HG02840 (cell line): ENCODE measurements at regions not wholly inside any gene's neighbourhood (a gene's known extent, or its start where the extent isn't known, plus 50 kb on each side); places are given as distances from the start of the nearest gene placed in this dataset.
"Not testable (repeated sequence)": the region's sequence is repeated elsewhere in the genome, so short reads cannot be mapped to it uniquely, and the experiment has no call there.

Source experiments
- ATAC-seq: cut with Tn5 transposase; IDR thresholded peaks from one replicate; pipeline ENCODE4 v1.9.1; 2021; ENCODE audit warnings: mild to moderate bottlenecking, moderate library complexity, moderate number of reproducible peaks; ENCODE audit not compliant: unreplicated experiment, low FRiP score

DNA sequence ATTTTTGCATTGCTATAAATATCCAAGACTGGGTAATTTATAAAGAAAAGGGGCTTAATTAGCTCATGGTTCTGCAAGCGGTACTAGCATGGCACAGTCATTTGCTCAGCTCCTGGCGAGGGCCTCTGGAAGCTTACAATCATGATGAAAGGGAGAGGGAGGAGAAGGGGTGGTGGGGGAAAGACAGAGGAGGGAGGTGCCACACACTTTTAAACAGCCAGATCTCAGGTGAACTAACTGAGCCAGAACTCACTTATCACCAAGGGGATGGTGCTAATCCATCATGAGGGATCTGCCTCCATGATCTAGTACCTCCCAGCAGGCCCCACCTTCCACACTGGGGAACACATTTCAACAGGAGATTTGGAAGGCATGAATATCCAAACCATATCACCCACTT lies 476.3 kb downstream of the PCNX1 start:
- ATAC-seq: no peak

DNA sequence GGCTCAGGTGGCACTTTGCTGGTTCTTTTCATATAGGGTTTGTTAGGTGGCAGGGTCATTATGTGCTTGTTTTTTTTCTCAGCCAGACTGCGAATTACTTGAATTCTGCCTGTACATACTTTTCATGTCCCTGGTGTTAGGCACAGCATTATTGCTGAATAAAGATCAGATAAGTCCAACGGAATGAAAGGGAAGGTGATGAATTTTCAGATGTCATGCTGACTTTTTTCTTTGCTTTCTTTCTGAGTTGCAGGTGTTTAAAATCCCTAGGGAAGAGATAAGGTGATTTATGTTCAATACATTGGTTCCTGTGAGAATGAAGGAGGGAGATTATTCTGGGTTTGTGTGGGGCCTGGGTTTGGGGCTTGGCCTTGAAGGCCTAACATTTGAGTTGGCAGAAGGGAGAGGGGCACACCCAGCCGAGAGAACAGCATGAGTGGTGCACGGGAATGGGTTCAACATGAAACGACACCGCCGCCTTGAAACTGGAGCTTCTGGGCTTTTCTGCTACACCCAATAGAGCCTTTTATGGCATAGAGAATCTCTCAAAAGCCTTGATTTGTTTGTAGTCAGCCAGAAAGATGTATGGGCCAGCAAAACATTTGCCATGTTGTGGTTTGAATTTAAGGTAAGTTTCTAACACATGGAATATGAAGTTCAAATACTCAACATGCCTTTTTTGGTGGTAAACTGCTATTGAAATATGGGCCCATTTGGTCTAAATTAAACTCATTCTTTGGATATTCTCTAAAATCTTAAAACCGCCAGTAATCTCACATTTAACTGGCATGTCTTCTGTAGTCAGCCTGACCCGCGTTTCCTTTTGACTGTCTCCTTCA lies 477.0 kb downstream of the PCNX1 start:
- no peak for ATAC-seq

DNA sequence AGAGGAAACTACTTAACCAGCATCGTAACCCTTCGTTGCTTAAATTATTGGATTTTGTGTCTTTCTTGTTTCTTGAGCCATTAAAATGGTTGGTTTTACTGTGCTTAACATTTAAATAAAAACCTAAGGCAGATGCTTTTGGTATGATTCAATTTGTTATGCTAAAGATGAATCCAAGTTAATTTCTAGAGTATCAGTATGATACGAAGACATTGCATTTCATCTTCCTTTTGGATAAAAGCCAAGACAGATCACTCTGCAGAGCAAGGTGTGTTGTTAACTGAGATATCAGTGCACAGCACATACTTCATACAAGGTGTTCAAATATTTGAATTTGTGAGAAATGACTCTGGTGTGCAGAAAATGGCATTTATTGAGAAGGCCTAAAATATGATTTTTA lies 480.5 kb downstream of the PCNX1 start:
- ATAC-seq: no peak

DNA sequence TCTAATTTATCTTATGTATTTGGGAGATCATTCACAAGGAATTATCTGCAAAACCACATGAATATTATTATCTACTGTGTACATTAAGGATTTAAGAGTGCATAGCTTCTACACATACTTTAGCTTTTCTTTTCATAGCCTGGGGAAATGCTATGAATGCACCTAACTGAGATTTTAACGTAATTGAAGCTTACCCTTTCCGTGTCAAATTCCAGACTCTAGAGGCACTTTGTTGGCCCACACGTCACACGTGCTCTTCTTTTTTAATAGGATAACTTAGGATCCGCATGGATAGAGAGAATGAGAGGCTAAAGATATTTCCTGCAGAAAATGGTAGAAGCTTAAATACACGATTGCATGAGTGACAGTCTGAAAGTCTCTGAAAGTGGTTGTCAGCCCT lies 481.1 kb downstream of the PCNX1 start:
- no peak for ATAC-seq

DNA sequence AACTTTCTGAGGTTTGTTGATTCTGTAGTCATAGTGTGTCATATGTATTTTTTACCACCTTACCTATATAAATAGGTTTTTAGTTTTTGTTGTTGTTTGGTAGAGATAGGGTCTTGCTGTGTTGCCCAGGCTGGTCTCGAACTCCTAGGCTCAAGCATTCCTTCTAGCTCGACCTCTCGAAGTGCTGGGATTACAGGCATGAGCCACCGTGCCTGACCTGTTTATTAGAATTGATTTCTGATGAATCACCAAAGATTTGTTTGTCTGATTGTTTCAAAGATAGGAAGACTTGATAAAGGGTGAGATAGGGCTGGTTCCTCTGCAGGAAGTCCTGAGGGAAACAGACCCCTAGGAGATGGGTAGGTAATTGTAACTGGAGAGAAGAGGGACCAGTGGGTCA lies 481.6 kb downstream of the PCNX1 start:
- no peak for ATAC-seq

DNA sequence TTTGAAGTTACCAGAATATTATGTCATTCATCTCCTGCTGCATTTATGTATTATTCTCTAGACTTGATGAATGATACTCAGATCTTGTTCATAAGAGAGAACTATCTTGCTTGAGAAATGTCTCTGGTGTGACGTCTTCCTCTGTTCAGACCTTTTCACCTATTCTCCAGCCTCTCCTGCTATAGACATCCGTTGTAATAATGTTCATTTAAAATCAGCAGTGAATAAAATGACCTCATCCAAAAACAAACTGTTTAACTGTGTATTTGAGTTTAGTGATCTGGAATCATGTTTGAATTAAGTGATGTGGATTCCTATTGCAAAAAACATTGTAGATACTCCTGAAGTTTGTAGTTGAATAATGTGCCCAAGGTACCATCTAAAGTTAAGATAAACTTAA lies 487.1 kb downstream of the PCNX1 start:
- ATAC-seq: no peak

DNA sequence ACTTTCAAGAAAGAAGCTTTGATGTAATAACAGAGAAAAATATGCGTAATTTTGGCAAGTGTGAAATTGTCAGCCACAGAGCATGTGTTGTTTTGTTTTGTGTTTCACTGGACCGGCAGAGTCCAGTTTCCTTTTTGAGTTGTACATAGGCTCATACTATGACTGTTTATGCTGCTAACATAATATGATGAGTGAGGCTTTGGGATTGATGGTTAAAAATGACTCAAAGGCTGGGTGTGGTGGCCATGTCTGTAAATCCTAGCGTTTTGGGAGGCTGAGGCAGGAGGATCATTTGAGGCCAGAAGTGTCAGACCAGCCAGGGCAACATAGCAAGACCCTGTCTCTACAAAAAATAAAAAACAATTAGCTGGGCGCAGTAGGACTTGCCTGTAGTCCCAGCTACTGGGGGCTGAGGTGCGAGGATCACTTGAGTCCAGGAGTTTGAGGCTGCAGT lies 487.9 kb downstream of the PCNX1 start:
- no peak for ATAC-seq

DNA sequence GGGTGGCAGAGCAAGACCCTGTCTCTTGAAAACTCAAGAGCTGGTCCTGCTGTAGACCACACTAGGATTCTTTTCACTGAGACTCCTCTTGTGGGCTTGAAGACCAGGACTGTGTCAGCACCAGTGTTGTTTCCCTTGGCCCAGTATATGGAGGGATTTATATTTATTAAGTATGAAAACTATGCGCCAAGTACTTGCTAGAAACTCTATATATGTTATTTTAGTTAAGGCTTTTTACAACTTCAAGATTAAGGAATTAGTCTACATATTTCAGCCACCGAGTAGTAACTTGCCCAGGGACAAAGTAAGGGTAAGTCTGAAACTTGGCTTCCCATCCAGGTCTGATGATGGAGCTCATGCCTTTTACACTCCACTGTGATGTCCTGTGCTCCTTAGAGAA lies 488.4 kb downstream of the PCNX1 start:
- no peak for ATAC-seq

DNA sequence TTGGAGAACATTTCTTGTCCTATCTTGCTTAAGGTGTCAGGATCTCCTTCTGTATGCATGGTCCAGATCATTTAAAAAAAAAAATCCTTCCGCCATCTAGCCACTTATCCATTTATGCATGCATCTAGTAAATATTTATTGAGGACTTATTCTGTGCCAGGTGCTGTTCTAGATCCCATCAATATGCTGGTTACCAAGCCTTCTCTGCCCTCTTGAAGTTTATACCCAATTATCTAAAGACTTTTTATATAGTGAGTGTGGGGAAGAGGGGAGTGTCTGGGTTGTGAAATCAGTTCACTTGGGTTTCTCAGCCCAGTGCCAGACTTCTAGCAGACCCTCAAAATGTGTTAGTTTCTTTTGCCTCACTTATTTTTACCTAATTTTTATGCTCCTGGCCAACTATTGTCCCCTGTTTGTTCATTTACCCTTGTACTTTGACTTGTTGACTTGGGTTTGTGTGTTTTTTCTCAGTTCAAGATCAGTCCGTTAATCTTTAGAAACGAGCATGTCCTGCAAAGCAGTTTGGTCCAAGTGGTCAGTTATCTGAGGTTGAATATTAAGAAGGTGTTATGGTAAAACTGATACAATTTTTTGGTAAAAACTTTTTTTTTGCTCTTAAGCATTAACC lies 488.9 kb downstream of the PCNX1 start:
- no peak for ATAC-seq

DNA sequence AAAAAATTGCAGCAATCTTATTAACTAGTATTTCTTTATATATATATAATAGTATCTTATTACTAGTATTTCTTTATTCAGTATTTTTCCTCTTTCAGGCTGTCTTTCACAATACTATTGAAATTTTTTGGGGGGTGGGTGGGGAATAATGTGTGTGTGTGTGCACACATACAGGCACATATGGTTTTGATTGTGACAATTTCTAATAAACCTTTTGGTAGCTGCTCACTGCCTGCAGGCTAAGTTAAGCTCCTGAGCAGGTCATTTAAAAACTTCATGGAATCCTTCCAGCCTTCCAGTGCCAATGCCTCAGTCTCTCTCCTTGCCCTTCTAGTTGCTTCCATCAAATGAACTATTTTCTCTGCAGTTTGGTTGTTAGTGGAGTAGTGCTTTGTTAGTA lies 490.1 kb downstream of the PCNX1 start:
- ATAC-seq: no peak

DNA sequence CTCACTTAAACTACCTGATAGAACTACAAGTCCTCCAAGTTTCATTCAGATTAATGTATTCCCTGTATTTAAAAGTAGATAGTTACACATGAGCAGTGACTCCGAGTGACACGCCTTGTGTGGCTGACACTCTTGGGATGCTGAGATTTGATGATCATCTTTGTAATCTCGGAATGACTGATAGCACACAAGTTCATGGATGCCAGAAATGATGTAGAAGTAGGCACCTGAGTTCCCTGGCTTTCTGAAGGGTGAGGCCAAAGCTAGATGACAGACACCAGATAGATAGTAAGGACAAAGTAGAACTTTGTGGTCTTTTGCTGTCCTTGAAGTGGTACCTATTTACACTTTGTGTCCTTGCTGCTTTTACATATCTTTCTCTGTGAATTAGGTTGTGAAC lies 491.2 kb downstream of the PCNX1 start:
- ATAC-seq: peak; percentile 12

DNA sequence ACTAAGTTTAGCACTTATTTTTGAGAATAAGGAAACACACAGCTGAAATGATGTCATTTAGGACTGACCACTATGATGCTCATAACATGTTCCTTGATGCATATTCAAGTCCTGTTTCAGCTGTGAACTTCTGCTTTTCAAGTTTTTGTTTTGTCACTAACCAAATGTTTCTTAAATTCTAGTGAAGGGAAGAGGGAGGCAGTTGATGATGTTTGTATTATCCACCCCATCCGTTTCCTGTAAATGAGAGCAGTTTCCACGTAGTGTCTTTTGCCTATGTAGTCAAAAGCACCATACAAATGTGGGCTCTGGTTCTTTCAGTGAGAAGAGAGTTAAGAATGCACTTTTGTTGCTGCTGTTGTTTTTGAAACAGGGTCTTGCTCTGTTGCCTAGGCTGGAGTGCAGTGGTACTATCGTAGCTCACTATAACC lies 491.8 kb downstream of the PCNX1 start:
- peak; percentile 78 for ATAC-seq

DNA sequence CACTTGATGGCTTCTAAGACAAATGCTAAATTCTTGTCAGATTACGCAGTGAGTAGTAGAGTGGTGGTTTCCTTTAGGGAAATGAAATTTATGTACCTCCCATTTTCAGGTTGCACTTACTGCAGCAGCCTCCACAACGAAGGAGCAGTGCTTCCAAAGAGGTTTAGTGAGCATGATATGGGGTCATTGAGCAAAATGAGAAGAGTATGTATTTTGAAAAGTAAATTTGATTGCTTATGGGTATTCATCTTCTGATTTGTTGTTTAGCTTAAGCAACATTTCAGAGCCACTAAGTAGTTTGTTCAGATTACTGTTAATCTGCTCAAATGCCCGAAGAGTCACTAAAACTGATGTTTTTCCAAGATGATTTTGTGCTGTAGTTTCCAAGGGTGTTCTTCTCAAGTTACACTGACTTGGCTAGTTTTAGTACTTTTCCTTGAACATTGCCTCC lies 493.6 kb downstream of the PCNX1 start:
- no peak for ATAC-seq

DNA sequence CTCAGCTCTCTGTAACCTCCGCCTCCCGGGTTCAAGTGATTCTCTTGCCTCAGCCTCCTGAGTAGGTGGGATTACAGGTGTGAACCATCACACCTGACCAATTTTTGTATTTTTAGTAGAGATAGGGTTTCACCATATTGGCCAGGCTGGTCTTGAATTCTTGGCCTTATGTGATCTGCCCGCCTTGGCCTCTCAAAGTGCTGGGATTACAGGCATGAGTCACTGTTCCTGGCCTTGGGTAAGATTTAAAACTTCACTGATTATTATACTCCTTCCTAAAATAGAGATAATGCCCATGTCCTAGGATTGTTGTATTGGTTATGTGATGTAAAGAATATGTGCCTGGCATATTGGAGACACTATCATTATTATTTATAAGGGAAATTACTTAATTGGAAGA lies 495.2 kb downstream of the PCNX1 start:
- not testable (repeated sequence) for ATAC-seq

DNA sequence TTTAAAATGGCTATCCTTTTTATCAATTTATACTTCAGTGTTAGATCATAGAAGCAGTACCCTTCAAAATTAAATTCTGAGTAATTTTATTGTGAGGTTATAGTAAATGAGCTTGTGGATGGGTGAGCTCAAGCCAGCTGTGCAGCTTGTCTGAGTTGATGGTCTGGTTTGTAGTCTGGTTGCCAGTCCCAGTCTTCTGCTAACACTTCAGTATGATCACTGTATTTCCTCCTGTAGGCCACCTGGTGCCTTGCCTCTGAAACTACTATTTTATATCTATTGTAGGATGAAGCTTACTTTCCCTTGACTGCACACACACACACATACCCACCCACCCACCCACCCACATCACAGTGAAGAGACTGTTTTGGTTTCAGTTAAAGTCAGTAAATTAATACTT lies 496.4 kb downstream of the PCNX1 start:
- ATAC-seq: no peak

DNA sequence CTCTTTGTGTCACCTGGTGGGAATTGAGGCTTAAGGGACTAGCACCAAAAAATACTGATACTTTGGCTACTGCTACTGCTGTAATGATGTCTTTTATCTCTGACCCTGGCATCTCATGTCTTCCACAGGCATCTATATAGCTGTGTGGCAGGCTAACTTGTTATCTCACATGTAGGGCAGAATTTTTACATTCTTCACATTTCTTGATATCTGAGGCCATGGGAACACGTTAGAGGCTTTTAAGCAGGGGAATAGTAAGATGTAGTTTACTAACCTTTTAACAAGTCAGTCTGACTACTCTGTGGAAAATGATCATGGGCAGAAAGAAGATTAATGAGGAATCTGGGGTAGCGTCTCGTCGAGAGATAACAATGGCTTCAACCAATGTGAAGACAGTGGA lies 498.4 kb downstream of the PCNX1 start:
- no peak for ATAC-seq

DNA sequence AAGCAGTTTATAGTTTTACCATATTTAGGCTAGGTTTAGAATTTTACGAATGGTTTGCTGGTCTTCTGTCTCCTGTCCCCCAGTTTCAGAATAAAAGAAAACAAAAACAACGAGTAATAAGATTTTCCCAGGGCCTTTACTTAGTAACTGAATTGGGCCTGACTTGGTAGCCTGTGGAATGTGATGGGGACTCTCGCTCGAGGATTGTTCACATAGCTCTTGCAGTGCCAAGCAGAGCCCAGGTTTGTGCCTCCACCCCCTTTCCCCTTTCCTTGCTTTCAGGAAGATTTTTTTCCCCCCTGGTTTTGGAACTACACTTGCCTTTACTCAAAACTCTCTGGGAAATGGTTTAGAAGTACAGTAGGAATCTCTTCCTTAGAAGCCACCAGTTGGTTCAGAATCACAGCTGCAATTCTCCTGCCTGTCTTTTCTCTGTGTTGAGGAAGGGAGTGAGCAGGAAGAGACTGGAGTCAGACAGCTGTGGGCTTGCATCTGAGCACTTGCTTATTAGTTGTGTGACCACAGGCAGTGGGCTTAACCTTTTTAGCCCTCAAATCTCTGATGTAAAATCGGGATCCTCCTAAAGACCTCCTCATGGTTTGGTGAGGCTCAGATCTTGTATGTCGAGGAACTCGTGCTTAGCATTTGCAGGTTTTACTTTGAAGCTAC lies 501.2 kb downstream of the PCNX1 start:
- no peak for ATAC-seq

DNA sequence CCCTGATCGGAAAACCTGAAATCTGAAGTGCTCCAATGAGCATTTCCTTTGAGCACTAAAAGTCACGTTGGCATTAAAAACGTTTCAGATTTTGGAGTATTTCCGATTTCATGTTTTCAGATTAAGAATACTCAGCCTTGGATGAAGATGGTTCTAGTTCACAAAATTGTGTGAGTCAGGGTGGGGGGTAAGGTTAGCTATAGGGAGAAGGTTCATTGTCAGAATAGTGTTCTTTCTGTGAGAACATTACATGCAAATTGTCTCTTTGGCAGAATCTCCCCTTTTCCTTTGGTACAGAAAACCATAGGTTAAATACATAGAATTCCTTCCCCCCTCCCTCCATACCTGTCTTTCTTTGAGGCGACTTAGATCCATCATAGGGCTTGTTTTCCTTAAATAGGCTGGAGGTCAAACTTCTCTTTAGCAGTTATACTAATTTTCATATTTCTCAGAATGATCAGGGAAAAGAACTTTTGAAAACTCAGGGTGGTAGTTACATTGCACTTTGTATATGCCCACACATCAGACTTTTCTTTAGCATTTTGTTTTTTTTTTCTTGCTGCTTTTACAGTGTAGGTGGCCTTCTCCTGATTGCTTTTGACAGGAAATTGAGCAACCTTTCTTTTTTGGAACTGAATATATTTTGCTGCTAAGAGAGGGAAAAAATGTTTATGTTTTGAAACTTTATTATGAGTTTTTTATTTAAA lies 503.5 kb downstream of the PCNX1 start:
- ATAC-seq: no peak

DNA sequence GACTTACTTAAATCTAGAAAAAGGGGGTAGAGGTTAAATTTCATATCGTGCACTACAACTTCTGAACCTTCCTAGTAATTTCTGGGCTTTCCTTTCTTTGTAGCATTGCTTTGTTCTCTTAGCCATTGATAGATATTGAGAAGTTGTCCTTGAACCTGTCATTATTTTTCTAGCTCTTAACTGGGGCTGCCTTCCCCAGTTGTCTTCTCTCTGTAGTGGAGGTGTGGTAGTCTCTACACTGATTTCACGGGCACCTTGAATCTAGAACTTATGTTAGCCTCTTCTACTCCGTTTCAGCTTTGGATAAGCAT lies 504.0 kb downstream of the PCNX1 start:
- ATAC-seq: no peak

DNA sequence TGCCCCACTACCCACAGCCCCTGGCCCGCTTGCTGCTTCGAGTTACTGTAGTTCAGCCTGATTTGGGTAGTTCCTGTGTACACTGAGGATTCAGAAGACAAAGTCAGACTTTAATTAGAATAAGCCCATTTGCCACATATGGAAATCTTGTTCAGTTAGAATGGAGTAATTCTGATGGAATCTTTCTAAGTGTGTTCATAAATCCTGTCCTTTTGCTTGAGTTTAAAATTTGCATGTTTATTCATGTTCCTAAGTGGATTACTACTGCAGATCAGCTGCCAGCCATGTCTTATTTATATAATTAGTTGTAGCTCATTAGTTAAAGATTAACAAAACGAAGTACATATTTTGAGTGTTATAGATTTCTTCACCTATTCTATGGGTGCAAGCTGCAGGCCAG lies 504.5 kb downstream of the PCNX1 start:
- no peak for ATAC-seq
